Trophoblast cell (in vitro differentiated cells and primary cell): ENCODE measurements at regions not wholly inside any gene's neighbourhood (a gene's known extent, or its start where the extent isn't known, plus 50 kb on each side); places are given as distances from the start of the nearest gene placed in this dataset.

Experiments used
- DNase-seq, 2 donors: peaks; one replicate each; pipeline ENCODE4 v3.0.0-alpha.2; 2016
- H2AFZ ChIP-seq: 2 replicates; pipeline ENCODE4 v1.6.1; 2013; ENCODE audit warnings: low read length, moderate library complexity, mild to moderate bottlenecking; ENCODE audit not compliant: insufficient read depth, poor library complexity
- H2AK5ac ChIP-seq: 2 replicates; pipeline ENCODE4 v1.6.1; 2013; ENCODE audit warnings: mild to moderate bottlenecking, low read length
- H2BK120ac ChIP-seq: 2 replicates; pipeline ENCODE4 v1.6.1; 2013; ENCODE audit warnings: low read length, mild to moderate bottlenecking, moderate library complexity; ENCODE audit not compliant: insufficient read depth, poor library complexity
- H2BK12ac ChIP-seq: 2 replicates; pipeline ENCODE4 v1.6.1; 2013; ENCODE audit warnings: mild to moderate bottlenecking, low read length, moderate library complexity
- H2BK5ac ChIP-seq: 2 replicates; pipeline ENCODE4 v1.6.1; 2013; ENCODE audit warnings: low read length, low read depth, moderate library complexity, mild to moderate bottlenecking; ENCODE audit not compliant: poor library complexity
- H3K14ac ChIP-seq: 2 replicates; pipeline ENCODE4 v1.6.1; 2013; ENCODE audit warnings: mild to moderate bottlenecking, low read length
- H3K18ac ChIP-seq: 2 replicates; pipeline ENCODE4 v1.6.1; 2013; ENCODE audit warnings: mild to moderate bottlenecking, low read length
- H3K23ac ChIP-seq: 2 replicates; pipeline ENCODE4 v1.6.1; 2013; ENCODE audit warnings: low read length
- H3K27ac ChIP-seq: 2 replicates; pipeline ENCODE4 v1.5.1; 2013; ENCODE audit warnings: low read depth, mild to moderate bottlenecking, inconsistent platforms, low read length, moderate library complexity
- H3K27me3 ChIP-seq: 2 replicates; pipeline ENCODE4 v1.6.1; 2013; ENCODE audit warnings: inconsistent platforms, mild to moderate bottlenecking, low read length, moderate library complexity; ENCODE audit not compliant: insufficient read depth
- H3K36me3 ChIP-seq, 2 experiments: 1 replicate in 1 of 2; 2 replicates in 1 of 2; pipeline ENCODE4 v1.6.1; 2013; ENCODE audit warnings: low read length in 2 of 2, mild to moderate bottlenecking in 2 of 2, moderate library complexity in 1 of 2; ENCODE audit not compliant: insufficient read depth in 2 of 2, control insufficient read depth in 1 of 2
- H3K4ac ChIP-seq: 2 replicates; pipeline ENCODE4 v1.6.1; 2013; ENCODE audit warnings: low read depth, mild to moderate bottlenecking, low read length, moderate library complexity
- H3K4me1 ChIP-seq, 2 experiments: 1 replicate in 1 of 2; 2 replicates in 1 of 2; pipeline ENCODE4 v1.6.1; 2013; ENCODE audit warnings: low read length in 2 of 2, mild to moderate bottlenecking in 2 of 2, moderate library complexity in 1 of 2; ENCODE audit not compliant: insufficient read depth in 2 of 2, control insufficient read depth in 1 of 2
- H3K4me2 ChIP-seq: 2 replicates; pipeline ENCODE4 v1.6.1; 2013; ENCODE audit warnings: inconsistent platforms, mild to moderate bottlenecking, low read length, moderate library complexity
- H3K4me3 ChIP-seq: 2 replicates; pipeline ENCODE4 v1.5.1; 2013; ENCODE audit warnings: mild to moderate bottlenecking, low read depth, low read length, inconsistent platforms
- H3K79me1 ChIP-seq: one replicate; pipeline ENCODE4 v1.6.1; 2013; ENCODE audit warnings: low read length
- H3K79me2 ChIP-seq: 2 replicates; pipeline ENCODE4 v1.6.1; 2013; ENCODE audit warnings: low read length, mild to moderate bottlenecking; ENCODE audit not compliant: control insufficient read depth, insufficient read depth, poor library complexity
- H3K9ac ChIP-seq: 2 replicates; pipeline ENCODE4 v1.6.1; 2013; ENCODE audit warnings: mild to moderate bottlenecking, low read length
- H3K9me3 ChIP-seq: 2 replicates; pipeline ENCODE4 v1.6.1; 2013; ENCODE audit warnings: low read depth, mild to moderate bottlenecking, control low read depth, inconsistent platforms, low read length; ENCODE audit not compliant: insufficient read depth
- H4K12ac ChIP-seq: 2 replicates; pipeline ENCODE4 v1.6.1; 2013; ENCODE audit warnings: low read depth, mild to moderate bottlenecking, low read length, moderate library complexity
- H4K8ac ChIP-seq: 2 replicates; pipeline ENCODE4 v1.6.1; 2013; ENCODE audit warnings: low read depth, mild to moderate bottlenecking, low read length, moderate library complexity
- H4K91ac ChIP-seq: one replicate; pipeline ENCODE4 v1.6.1; 2013; ENCODE audit warnings: low read depth, mild to moderate bottlenecking, low read length, moderate library complexity
- WGBS: extraction: QIAGEN DNeasy Blood & Tissue Kit; methylation state at CpG from one replicate; pipeline ENCODE4 v1.1.7; 2013; ENCODE audit warnings: missing lambda C conversion rate; ENCODE audit not compliant: insufficient read length, insufficient coverage; ENCODE audit errors: extremely low coverage; 5-methylcytosine and 5-hydroxymethylcytosine counted together

GRCh38 chr10:131683941-131684340 lies 216.9 kb upstream of the PPP2R2D start:
- H3K27ac ChIP-seq: no peak overlapping the region
- no peak overlapping the region for H2BK120ac ChIP-seq
- H3K18ac ChIP-seq: no peak overlapping the region
- H4K91ac ChIP-seq: no peak overlapping the region
- WGBS: no CpG with 5 or more reads among the region's 12 CpGs
- no peak overlapping the region for H4K12ac ChIP-seq
- no peak overlapping the region for H3K14ac ChIP-seq
- H2AK5ac ChIP-seq: no peak overlapping the region
- H3K9ac ChIP-seq: no peak overlapping the region
- H3K36me3 ChIP-seq: no peaks in the 10 kb centered on the region
- no peak for DNase-seq
- no peak overlapping the region for H3K4me3 ChIP-seq
- H2BK12ac ChIP-seq: no peak overlapping the region
- H3K23ac ChIP-seq: no peak overlapping the region
- H3K79me2 ChIP-seq: no peaks in the 10 kb centered on the region
- H3K27me3 ChIP-seq: no peaks in the 10 kb centered on the region
- no peak overlapping the region for H4K8ac ChIP-seq
- H2BK5ac ChIP-seq: no peak overlapping the region
- H3K9me3 ChIP-seq: peaks cover 5% of the 10 kb centered on the region
- H3K4me1 ChIP-seq: no peaks in the 10 kb centered on the region
- H2AFZ ChIP-seq: no peak overlapping the region
- H3K4me2 ChIP-seq: no peak overlapping the region
- H3K4ac ChIP-seq: no peak overlapping the region
- H3K79me1 ChIP-seq: no peaks in the 10 kb centered on the region

GRCh38 chr10:131685007-131685406 lies 215.8 kb upstream of the PPP2R2D start:
- no CpG with 5 or more reads among the region's 7 CpGs for WGBS

GRCh38 chr10:131685576-131685975 lies 215.2 kb upstream of the PPP2R2D start:
- DNase-seq: no peak
- H3K4me2 ChIP-seq: no peak overlapping the region

More at GRCh38 chr10:131685007-131685406, 215.8 kb upstream of the PPP2R2D start:
- H3K4me1 ChIP-seq: no peaks in the 10 kb centered on the region
- H4K12ac ChIP-seq: no peak overlapping the region
- no peaks in the 10 kb centered on the region for H3K79me1 ChIP-seq
- no peak overlapping the region for H3K14ac ChIP-seq
- no peak overlapping the region for H3K27ac ChIP-seq
- H2BK5ac ChIP-seq: no peak overlapping the region
- DNase-seq: no peak
- no peak overlapping the region for H3K4me2 ChIP-seq
- H2BK12ac ChIP-seq: no peak overlapping the region
- H2AK5ac ChIP-seq: no peak overlapping the region
- H3K36me3 ChIP-seq: no peaks in the 10 kb centered on the region
- H3K27me3 ChIP-seq: no peaks in the 10 kb centered on the region
- H3K18ac ChIP-seq: no peak overlapping the region
- H4K91ac ChIP-seq: no peak overlapping the region
- H3K4ac ChIP-seq: no peak overlapping the region
- no peaks in the 10 kb centered on the region for H3K79me2 ChIP-seq
- no peak overlapping the region for H4K8ac ChIP-seq
- peaks cover 5% of the 10 kb centered on the region for H3K9me3 ChIP-seq
- H3K9ac ChIP-seq: no peak overlapping the region
- H3K4me3 ChIP-seq: no peak overlapping the region
- H2BK120ac ChIP-seq: no peak overlapping the region
- no peak overlapping the region for H3K23ac ChIP-seq
- H2AFZ ChIP-seq: no peak overlapping the region

GRCh38 chr10:131686781-131687420 lies 213.9 kb upstream of the PPP2R2D start:
- no CpG with 5 or more reads among the region's 17 CpGs for WGBS
- H2BK5ac ChIP-seq: no peak overlapping the region
- no peak overlapping the region for H3K27ac ChIP-seq
- no peaks in the 10 kb centered on the region for H3K36me3 ChIP-seq
- no peak overlapping the region for H2AFZ ChIP-seq
- no peaks in the 10 kb centered on the region for H3K27me3 ChIP-seq
- H3K14ac ChIP-seq: no peak overlapping the region
- H2BK12ac ChIP-seq: no peak overlapping the region
- no peak for DNase-seq
- H2BK120ac ChIP-seq: no peak overlapping the region
- H3K4ac ChIP-seq: no peak overlapping the region
- H2AK5ac ChIP-seq: no peak overlapping the region
- H3K9ac ChIP-seq: no peak overlapping the region
- H3K4me3 ChIP-seq: no peak overlapping the region
- H3K4me2 ChIP-seq: no peak overlapping the region
- peaks cover 5% of the 10 kb centered on the region for H3K9me3 ChIP-seq
- H3K79me2 ChIP-seq: no peaks in the 10 kb centered on the region
- H4K12ac ChIP-seq: no peak overlapping the region
- H3K4me1 ChIP-seq: no peaks in the 10 kb centered on the region
- H4K8ac ChIP-seq: no peak overlapping the region
- H4K91ac ChIP-seq: no peak overlapping the region
- H3K79me1 ChIP-seq: no peaks in the 10 kb centered on the region
- H3K23ac ChIP-seq: no peak overlapping the region
- H3K18ac ChIP-seq: no peak overlapping the region

More at GRCh38 chr10:131685576-131685975, 215.2 kb upstream of the PPP2R2D start:
- no peak overlapping the region for H3K14ac ChIP-seq
- H3K36me3 ChIP-seq: no peaks in the 10 kb centered on the region
- H3K9ac ChIP-seq: no peak overlapping the region
- H3K18ac ChIP-seq: no peak overlapping the region
- H2AFZ ChIP-seq: no peak overlapping the region
- no peaks in the 10 kb centered on the region for H3K27me3 ChIP-seq
- no peaks in the 10 kb centered on the region for H3K79me1 ChIP-seq
- H2BK12ac ChIP-seq: no peak overlapping the region
- H3K23ac ChIP-seq: no peak overlapping the region
- H4K12ac ChIP-seq: no peak overlapping the region
- H3K4ac ChIP-seq: no peak overlapping the region
- H2AK5ac ChIP-seq: no peak overlapping the region
- H4K91ac ChIP-seq: no peak overlapping the region
- H3K79me2 ChIP-seq: no peaks in the 10 kb centered on the region
- peak overlapping the region; percentile 18 for H3K4me3 ChIP-seq
- peaks cover 5% of the 10 kb centered on the region for H3K9me3 ChIP-seq
- H2BK5ac ChIP-seq: no peak overlapping the region
- H3K4me1 ChIP-seq: no peaks in the 10 kb centered on the region
- H3K27ac ChIP-seq: no peak overlapping the region
- H2BK120ac ChIP-seq: no peak overlapping the region
- WGBS: no CpG with 5 or more reads among the region's 10 CpGs
- H4K8ac ChIP-seq: no peak overlapping the region
